ENCODE measurements at regions not wholly inside any gene's neighbourhood (a gene's known extent, or its start where the extent isn't known, plus 50 kb on each side); places are given as distances from the start of the nearest gene placed in this dataset.
A peak's percentile ranks its signal among the peaks of the same experiment; 100 is the strongest.
"Not testable (repeated sequence)": the region's sequence is repeated elsewhere in the genome, so short reads cannot be mapped to it uniquely, and the experiment has no call there.

DNA sequence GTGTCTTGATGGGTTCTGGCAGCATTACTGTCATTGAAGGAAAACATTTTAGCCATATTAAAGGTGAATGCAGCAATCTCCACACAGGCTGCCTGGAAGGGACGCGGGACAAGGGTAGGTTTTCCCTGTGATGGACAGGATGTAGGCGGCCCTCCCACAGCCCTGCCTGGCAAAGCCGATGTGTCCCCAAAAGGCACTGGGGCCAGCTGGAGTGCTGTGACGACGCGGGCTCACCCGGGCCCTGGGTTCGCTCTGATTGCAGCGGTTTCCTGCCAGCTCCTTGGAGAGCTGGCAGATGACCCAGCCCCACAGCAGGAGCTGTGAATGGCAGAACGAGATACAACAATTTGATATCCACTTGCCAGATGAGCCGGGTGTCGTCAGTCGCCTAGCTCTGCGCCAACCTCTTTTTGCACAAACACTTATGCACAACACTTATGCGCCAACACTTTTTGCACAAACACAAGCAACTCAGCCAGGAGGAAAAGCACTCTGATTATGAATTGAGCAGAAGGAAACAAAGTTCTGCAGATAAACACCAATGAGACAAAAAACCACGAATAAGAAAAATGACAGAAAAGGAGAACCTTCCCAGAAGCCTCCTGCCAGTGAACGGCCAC lies 207.5 kb downstream of the ADRA2C start:
- H3K27ac ChIP-seq (ENCODE audit: low read length); H3K79me2 ChIP-seq (ENCODE audit: low read length); H3K4me1 ChIP-seq (ENCODE audit: insufficient read depth, low read length); H3K9me3 ChIP-seq (ENCODE audit: low read length); intact Hi-C loops (cut with micrococcal nuclease); H3F3A ChIP-seq (ENCODE audit: low read length, unreplicated experiment); CTCF ChIA-PET; DNase-seq; ATAC-seq; H4K20me1 ChIP-seq (ENCODE audit: low read length); BruUV-seq (replicated peaks); H3K36me3 ChIP-seq (ENCODE audit: low read depth, low read length); H3K9ac ChIP-seq (ENCODE audit: low read length); H3K4me2 ChIP-seq (ENCODE audit: low read length); H3K4me3 ChIP-seq (ENCODE audit: low read length); H2AFZ ChIP-seq (ENCODE audit: low read length); H3K9me2 ChIP-seq (replicated peaks; ENCODE audit: low read length); H3K27me3 ChIP-seq (ENCODE audit: low read length); POLR2A ChIA-PET (ENCODE audit: unreplicated experiment): not testable (repeated sequence)

GRCh38 chr4:3983518-3984125 lies 217.4 kb downstream of the ADRA2C start:
- H3K79me2 ChIP-seq (ENCODE audit: low read length); BruUV-seq (replicated peaks); H3K36me3 ChIP-seq (ENCODE audit: low read depth, low read length); H4K20me1 ChIP-seq (ENCODE audit: low read length); POLR2A ChIA-PET (ENCODE audit: unreplicated experiment); H3K27ac ChIP-seq (ENCODE audit: low read length); H3K4me3 ChIP-seq (ENCODE audit: low read length); H3K4me2 ChIP-seq (ENCODE audit: low read length); H3K27me3 ChIP-seq (ENCODE audit: low read length); DNase-seq; H3K9me2 ChIP-seq (replicated peaks; ENCODE audit: low read length); ATAC-seq; H2AFZ ChIP-seq (ENCODE audit: low read length); H3K9me3 ChIP-seq (ENCODE audit: low read length); H3F3A ChIP-seq (ENCODE audit: low read length, unreplicated experiment); CTCF ChIA-PET; H3K9ac ChIP-seq (ENCODE audit: low read length); intact Hi-C loops (cut with micrococcal nuclease); H3K4me1 ChIP-seq (ENCODE audit: insufficient read depth, low read length): not testable (repeated sequence)

DNA sequence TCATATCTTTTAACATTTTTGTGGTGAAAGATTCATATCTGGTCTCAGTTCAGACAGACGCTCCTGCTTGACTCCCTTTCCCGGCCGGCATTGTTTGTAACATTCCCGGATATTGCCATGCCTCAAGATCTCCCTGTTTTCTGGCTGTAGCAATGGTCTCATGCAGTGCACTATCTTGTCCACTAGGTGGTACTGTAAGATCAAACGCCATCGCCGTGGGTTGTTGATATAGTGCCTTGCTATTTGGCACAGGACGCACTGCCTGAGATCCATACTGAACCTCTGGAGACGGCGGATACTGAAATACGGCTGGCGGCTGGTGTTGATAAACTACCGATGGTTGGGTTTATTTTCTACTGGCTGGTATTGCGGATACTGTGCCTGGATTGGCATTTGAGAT lies 218.6 kb downstream of the ADRA2C start:
- CTCF ChIA-PET; H3K79me2 ChIP-seq (ENCODE audit: low read length); H3K4me3 ChIP-seq (ENCODE audit: low read length); ATAC-seq; H3K36me3 ChIP-seq (ENCODE audit: low read depth, low read length); H3K9ac ChIP-seq (ENCODE audit: low read length); H3K4me1 ChIP-seq (ENCODE audit: insufficient read depth, low read length); H3K4me2 ChIP-seq (ENCODE audit: low read length); BruUV-seq (replicated peaks); H3K9me3 ChIP-seq (ENCODE audit: low read length); H3F3A ChIP-seq (ENCODE audit: low read length, unreplicated experiment); H3K27ac ChIP-seq (ENCODE audit: low read length); DNase-seq; H3K27me3 ChIP-seq (ENCODE audit: low read length); H3K9me2 ChIP-seq (replicated peaks; ENCODE audit: low read length); H2AFZ ChIP-seq (ENCODE audit: low read length); POLR2A ChIA-PET (ENCODE audit: unreplicated experiment); H4K20me1 ChIP-seq (ENCODE audit: low read length): not testable (repeated sequence)
- TF ChIP-seq, protein P1, sequence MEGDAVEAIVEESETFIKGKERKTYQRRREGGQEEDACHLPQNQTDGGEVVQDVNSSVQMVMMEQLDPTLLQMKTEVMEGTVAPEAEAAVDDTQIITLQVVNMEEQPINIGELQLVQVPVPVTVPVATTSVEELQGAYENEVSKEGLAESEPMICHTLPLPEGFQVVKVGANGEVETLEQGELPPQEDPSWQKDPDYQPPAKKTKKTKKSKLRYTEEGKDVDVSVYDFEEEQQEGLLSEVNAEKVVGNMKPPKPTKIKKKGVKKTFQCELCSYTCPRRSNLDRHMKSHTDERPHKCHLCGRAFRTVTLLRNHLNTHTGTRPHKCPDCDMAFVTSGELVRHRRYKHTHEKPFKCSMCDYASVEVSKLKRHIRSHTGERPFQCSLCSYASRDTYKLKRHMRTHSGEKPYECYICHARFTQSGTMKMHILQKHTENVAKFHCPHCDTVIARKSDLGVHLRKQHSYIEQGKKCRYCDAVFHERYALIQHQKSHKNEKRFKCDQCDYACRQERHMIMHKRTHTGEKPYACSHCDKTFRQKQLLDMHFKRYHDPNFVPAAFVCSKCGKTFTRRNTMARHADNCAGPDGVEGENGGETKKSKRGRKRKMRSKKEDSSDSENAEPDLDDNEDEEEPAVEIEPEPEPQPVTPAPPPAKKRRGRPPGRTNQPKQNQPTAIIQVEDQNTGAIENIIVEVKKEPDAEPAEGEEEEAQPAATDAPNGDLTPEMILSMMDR (conservative IDR thresholded peaks at IDR 0.05; ENCODE audit: low read depth, low read length) = 0 out of 2 replicates have a peak, but pooled peaks have one; percentile 16
- intact Hi-C loops (cut with micrococcal nuclease) = loop anchor here (5.0 kb wide), 1 partner anchor 123 kb away; no protein-coding TSS in a partner anchor

- H2AFZ ChIP-seq (ENCODE audit: low read length); H3K9ac ChIP-seq (ENCODE audit: low read length); H3K4me2 ChIP-seq (ENCODE audit: low read length); H3K4me3 ChIP-seq (ENCODE audit: low read length); H3K36me3 ChIP-seq (ENCODE audit: low read depth, low read length); H3K4me1 ChIP-seq (ENCODE audit: insufficient read depth, low read length); BruUV-seq (replicated peaks); H3K79me2 ChIP-seq (ENCODE audit: low read length); H4K20me1 ChIP-seq (ENCODE audit: low read length); CTCF ChIA-PET; H3K27me3 ChIP-seq (ENCODE audit: low read length); DNase-seq; ATAC-seq; H3F3A ChIP-seq (ENCODE audit: low read length, unreplicated experiment); H3K9me3 ChIP-seq (ENCODE audit: low read length); H3K9me2 ChIP-seq (replicated peaks; ENCODE audit: low read length); H3K27ac ChIP-seq (ENCODE audit: low read length); POLR2A ChIA-PET (ENCODE audit: unreplicated experiment): not testable (repeated sequence)
- intact Hi-C loops (cut with micrococcal nuclease) = loop anchor here (5.0 kb wide), 1 partner anchor 121 kb away; no protein-coding TSS in a partner anchor
These were observed 220.2 kb downstream of the ADRA2C start for GRCh38 chr4:3986412-3986811.

GRCh38 chr4:3997386-3997785 lies 229.3 kb downstream of the OTOP1 start:
- H3K9me3 ChIP-seq (ENCODE audit: low read length); intact Hi-C loops (cut with micrococcal nuclease); H3K27ac ChIP-seq (ENCODE audit: low read length); H3K9ac ChIP-seq (ENCODE audit: low read length); H3K36me3 ChIP-seq (ENCODE audit: low read depth, low read length); H3K4me3 ChIP-seq (ENCODE audit: low read length); H2AFZ ChIP-seq (ENCODE audit: low read length); H3K4me2 ChIP-seq (ENCODE audit: low read length); H3K27me3 ChIP-seq (ENCODE audit: low read length); H3K9me2 ChIP-seq (replicated peaks; ENCODE audit: low read length); BruUV-seq (replicated peaks); POLR2A ChIA-PET (ENCODE audit: unreplicated experiment); ATAC-seq; H4K20me1 ChIP-seq (ENCODE audit: low read length); H3F3A ChIP-seq (ENCODE audit: low read length, unreplicated experiment); DNase-seq; H3K79me2 ChIP-seq (ENCODE audit: low read length); H3K4me1 ChIP-seq (ENCODE audit: insufficient read depth, low read length); CTCF ChIA-PET: not testable (repeated sequence)

DNA sequence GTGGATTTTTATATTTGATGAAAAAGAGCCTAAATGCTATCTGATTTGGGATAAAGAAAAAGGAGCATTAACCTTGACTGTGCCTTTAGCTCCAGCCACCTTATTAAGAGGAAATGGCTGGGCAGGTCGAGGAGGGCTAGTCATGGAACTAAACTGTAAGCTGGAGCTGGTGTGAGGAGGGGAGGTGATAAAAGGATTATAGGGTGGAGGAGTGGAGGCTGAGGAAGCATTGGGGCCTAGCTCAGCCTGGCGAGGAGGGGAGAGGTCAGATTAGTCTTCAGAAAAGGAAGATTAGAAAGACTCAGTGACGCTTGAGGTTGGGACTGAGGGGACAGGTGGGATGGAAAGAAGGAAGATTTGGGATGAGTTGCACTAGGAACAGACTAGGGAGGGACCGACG lies 222.7 kb downstream of the OTOP1 start:
- H3K36me3 ChIP-seq (ENCODE audit: low read depth, low read length); H2AFZ ChIP-seq (ENCODE audit: low read length); H3K4me2 ChIP-seq (ENCODE audit: low read length); H3K27me3 ChIP-seq (ENCODE audit: low read length); H3K27ac ChIP-seq (ENCODE audit: low read length); H3K9me3 ChIP-seq (ENCODE audit: low read length); H3K9me2 ChIP-seq (replicated peaks; ENCODE audit: low read length); H3K79me2 ChIP-seq (ENCODE audit: low read length); H3K4me1 ChIP-seq (ENCODE audit: insufficient read depth, low read length); H3K4me3 ChIP-seq (ENCODE audit: low read length); BruUV-seq (replicated peaks); ATAC-seq; DNase-seq; H4K20me1 ChIP-seq (ENCODE audit: low read length); intact Hi-C loops (cut with micrococcal nuclease); H3K9ac ChIP-seq (ENCODE audit: low read length); CTCF ChIA-PET; POLR2A ChIA-PET (ENCODE audit: unreplicated experiment); H3F3A ChIP-seq (ENCODE audit: low read length, unreplicated experiment): not testable (repeated sequence)

Data from PC-3 (cell line).